Brain microvascular endothelial cell (primary cell): ENCODE measurements at regions not wholly inside any gene's neighbourhood (a gene's known extent, or its start where the extent isn't known, plus 50 kb on each side); places are given as distances from the start of the nearest gene placed in this dataset.

Experiments
- DNase-seq: peaks from one replicate; pipeline ENCODE4 v3.0.0-alpha.2; 2020
- H3K27ac ChIP-seq: fragments of 250-450 bp; sonication (Bioruptor Pico); 2 replicates; pipeline ENCODE4 v1.5.1; 2020; ENCODE audit warnings: mild to moderate bottlenecking, moderate library complexity
- H3K27me3 ChIP-seq: fragments of 250-450 bp; sonication (Bioruptor Pico); replicated peaks from 2 replicates; pipeline ENCODE4 v1.5.1; 2020; ENCODE audit warnings: mild to moderate bottlenecking
- H3K36me3 ChIP-seq: fragments of 250-450 bp; sonication (Bioruptor Pico); replicated peaks from 2 replicates; pipeline ENCODE4 v1.5.1; 2020; ENCODE audit warnings: mild to moderate bottlenecking
- H3K4me3 ChIP-seq: 2 replicates; pipeline ENCODE4 v1.5.1; 2011; ENCODE audit warnings: low read depth, mild to moderate bottlenecking, control low read depth, low read length, moderate library complexity
- CTCF ChIP-seq: IDR thresholded peaks from 2 replicates; pipeline ENCODE4 v1.5.1; 2011; ENCODE audit warnings: low read depth, mild to moderate bottlenecking, moderate library complexity, low read length, control low read depth, inconsistent platforms; ENCODE audit errors: missing control alignments
- in situ Hi-C: cut with HindIII; loops from 2 replicates; pipeline ENCODE4 v1.10.0; 2017; ENCODE audit warnings: low sequenced_read_pairs, low pct_ligation_motif_present

DNA sequence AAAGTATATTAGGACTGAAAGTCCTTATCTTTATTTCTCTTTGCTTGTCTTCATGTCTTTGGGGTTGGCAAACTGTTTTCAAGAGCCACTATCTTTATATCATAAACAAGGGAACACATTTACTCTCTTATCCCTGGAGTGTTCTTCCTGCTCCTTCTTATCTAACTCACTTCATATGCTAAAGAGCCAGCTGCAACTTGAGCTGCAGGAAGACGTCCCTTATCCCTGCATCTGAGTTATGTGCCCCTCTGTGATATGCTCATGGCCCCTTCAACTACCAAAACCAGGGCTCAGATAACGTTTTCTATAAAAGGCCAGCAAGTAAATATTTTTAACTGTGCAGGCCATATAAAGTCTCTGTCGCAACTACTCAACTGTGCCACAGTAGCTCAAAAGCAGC is 137.0 kb upstream of the CRBN start:
- in situ Hi-C loops = no loop called here
- no peak for DNase-seq
- no peaks in the 10 kb centered on the region for H3K36me3 ChIP-seq
- H3K27me3 ChIP-seq = no peaks in the 10 kb centered on the region
- no peak overlapping the region for H3K27ac ChIP-seq
- no peak for TF ChIP-seq CTCF
- no peak overlapping the region for H3K4me3 ChIP-seq

DNA sequence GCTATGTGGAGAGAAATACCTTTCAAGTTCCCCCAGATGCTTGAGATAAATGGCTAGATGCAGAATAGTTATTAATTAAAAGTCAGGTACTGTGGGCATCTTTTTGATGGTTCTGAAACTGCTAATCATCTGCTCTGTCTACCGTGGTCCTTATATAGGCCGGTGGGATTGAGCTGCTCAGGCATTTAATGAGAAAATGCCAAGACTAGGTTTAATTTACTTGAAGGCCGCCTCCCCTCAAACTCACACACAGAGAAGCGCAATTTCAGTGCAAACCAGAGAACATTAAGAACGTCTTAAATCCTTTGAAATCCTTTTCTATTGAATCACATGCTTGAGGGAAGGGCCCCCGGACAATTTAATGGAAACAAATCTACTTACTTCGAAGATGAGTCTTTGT is 136.4 kb upstream of the CRBN start:
- no peaks in the 10 kb centered on the region for H3K27me3 ChIP-seq
- in situ Hi-C loops = no loop called here
- H3K27ac ChIP-seq = no peak overlapping the region
- no peak overlapping the region for H3K4me3 ChIP-seq
- H3K36me3 ChIP-seq = no peaks in the 10 kb centered on the region
- DNase-seq = no peak
- TF ChIP-seq CTCF = no peak

- no peak overlapping the region for H3K27ac ChIP-seq
- H3K4me3 ChIP-seq = no peak overlapping the region
- DNase-seq = no peak
- H3K36me3 ChIP-seq = no peaks in the 10 kb centered on the region
- no peak for TF ChIP-seq CTCF
- no peaks in the 10 kb centered on the region for H3K27me3 ChIP-seq
- in situ Hi-C loops = no loop called here
Measured at GRCh38 chr3:3309887-3310286, 130.4 kb upstream of the CRBN start.

- no peaks in the 10 kb centered on the region for H3K36me3 ChIP-seq
- no peak for DNase-seq
- in situ Hi-C loops = no loop called here
- H3K27me3 ChIP-seq = no peaks in the 10 kb centered on the region
- H3K4me3 ChIP-seq = no peak overlapping the region
- no peak for TF ChIP-seq CTCF
- H3K27ac ChIP-seq = no peak overlapping the region
Measured at GRCh38 chr3:3308809-3309208, 129.3 kb upstream of the CRBN start.

DNA sequence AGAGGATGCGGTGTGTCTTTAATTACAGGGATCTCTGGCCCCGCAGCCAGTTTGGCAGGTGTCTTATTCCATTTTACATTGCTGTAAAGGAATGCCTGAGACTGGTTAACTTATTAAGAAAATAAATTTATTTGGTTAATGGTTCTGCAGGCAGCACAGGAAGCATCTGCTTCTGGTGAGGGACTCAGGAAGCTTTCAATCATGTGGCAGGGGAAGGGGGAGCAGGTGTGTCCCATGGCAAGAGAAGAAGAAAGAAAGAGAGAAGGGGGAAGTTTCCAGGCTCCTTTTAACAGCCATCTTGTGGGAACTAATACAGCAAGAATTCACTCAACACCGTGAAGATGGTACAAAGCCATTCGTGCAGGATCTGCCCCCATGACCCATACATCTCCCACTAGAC is 128.0 kb upstream of the CRBN start:
- Histone ChIP-seq H3K4me3 (no peak overlapping the region), H3K27me3 (no peaks in the 10 kb centered on the region), H3K27ac (no peak overlapping the region), H3K36me3 (no peaks in the 10 kb centered on the region)
- no peak for DNase-seq
- TF ChIP-seq CTCF = no peak
- in situ Hi-C loops = no loop called here

DNA sequence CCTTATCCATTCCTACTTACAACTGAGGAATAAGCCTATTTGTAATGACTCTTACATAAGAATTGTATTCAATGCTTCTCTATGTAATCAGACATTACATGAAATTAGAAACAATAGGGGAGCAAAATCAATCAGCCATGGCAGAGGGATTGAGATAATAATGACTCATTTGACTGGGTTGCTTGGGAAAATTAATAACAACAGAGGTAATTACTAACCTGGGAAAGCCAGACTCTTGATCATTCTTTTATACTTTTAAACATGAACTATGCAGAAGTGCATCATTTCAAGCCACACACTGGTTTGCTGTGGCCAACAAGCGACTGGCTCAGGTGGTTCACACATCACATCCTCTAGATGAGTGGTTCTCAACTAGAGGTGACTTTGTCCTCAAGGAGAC is 126.3 kb upstream of the CRBN start:
- H3K27me3 ChIP-seq = no peaks in the 10 kb centered on the region
- TF ChIP-seq CTCF = no peak
- in situ Hi-C loops = no loop called here

More for the DNA sequence above, 126.3 kb upstream of the CRBN start:
- Histone ChIP-seq H3K27ac (no peak overlapping the region), H3K4me3 (no peak overlapping the region), H3K36me3 (no peaks in the 10 kb centered on the region)
- DNase-seq = no peak
